ENCODE measurements at regions not wholly inside any gene's neighbourhood (a gene's known extent, or its start where the extent isn't known, plus 50 kb on each side); places are given as distances from the start of the nearest gene placed in this dataset.

DNA sequence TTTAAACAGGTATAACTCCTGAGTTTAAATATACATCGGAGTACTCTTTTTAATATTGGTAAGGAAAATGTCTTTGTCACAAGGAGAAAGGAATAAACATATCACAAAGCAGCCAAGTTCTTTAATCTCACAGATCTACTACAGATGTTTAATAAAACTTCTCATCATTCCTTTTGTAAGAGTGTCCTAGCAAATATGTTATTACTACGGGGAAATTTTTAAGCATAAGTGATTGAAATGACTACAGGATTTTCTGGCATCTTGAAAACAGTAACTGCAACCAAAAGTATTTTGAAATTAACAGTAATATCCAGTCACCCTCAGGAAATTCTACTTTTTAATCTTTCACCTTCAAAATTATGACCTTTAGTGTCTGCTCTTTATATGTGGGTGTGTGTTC, 403.1 kb downstream of the IRS1 start:
- DNase-seq (ENCODE audit: low spot score) = no peak

DNA sequence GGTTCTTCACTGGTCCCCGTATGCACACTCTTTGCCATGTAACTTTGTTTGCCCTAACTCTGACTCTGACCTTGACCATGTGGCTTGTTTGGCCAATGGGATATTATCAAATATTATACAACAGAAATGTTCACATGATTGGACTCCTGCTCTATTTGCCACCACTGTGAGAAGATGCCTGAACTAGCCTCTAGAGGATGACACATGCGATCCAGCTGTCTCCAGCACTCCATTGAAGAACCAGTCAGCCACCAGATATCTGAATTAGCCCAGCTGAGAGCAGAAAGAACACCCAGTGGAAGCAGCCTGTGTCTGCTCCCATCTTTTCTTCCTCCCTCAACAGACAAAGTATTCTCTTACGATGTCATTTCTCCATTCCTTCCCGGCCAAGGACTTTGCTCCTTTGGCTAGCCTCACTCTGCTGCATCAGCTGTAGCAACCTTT, 412.1 kb downstream of the IRS1 start:
- DNase-seq (ENCODE audit: low spot score) = no peak

DNA sequence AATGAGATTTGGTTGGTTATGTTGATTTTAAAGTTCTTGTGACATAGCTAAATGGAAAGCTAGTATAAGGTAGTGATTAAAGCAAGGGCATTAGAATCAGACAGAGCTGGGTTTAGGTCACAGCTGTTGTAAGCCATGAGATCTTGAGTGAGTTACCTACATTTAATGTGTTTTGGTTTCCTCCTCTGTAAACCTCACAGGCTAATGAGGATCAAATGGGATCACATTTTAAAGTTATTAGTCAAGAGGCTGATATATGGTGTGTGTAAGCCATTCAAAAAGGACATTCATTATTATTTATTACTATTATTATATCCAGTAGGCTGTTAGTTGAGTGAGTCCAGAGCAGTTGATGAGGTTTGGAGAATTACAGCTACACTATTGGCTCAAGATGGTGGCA, 416.2 kb downstream of the IRS1 start:
- DNase-seq (ENCODE audit: low spot score) = no peak

DNA sequence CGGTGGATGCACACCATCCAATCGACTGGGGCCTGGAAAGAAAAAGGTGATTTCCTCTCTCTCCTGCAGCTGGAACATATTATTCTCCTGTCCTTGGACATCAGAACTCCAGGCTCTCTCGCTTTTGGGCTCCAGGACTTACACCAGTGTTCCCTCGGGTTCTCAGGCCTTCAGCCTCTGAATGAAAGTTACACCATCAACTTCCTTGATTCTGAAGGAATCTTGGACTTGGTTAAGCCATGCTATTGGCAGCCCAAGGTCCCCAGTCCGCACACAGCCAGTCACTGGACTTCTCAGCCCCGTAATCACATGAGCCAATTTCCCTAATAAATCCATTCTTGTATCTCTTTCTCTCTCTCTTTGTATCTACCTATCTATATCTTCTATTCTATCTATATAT, 418.9 kb downstream of the IRS1 start:
- no peak for DNase-seq (ENCODE audit: low spot score)

DNA sequence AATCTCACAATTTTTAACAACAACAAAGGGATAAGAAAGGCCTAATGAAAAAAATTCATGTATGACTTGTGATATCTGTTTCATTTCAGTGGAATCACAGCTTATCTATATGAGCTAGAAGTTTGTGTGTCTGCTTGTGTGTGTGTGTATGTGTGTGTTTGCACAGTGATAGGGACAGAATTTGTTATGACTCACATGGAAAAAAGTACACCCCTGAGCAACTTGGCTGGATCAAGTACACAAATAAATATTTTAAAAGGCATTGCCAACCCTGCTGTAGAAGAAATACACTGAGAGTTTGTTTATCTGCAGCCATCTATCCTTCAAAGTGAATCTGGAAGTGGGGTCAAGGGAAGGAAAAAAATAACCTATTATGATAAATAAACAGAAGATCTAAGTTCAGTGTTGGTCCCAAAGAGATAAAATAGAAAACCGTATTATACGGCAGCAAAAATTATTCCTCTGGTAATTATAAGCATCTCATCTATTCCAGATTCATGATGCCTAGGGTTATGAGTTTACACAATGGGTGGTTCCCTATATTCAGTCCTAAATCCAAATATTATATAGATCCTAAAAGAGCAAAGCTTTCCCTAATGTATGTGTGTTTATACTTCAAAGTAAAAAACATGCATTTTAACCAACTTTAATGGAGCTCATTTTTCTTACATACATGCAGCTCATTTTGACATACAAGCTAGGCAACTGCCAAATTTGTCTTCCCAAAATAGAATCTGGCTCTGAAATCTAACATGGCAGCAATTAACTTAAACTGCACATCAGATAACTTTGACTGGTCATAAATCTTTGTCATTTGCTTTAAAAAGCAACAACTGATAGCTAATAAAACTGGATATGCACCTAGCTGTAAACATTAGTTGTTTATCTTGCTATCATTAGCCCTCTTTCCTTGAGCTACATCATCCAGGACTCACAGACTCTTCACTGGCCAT, 420.6 kb downstream of the IRS1 start:
- peak; percentile 38 for DNase-seq (ENCODE audit: low spot score)

DNA sequence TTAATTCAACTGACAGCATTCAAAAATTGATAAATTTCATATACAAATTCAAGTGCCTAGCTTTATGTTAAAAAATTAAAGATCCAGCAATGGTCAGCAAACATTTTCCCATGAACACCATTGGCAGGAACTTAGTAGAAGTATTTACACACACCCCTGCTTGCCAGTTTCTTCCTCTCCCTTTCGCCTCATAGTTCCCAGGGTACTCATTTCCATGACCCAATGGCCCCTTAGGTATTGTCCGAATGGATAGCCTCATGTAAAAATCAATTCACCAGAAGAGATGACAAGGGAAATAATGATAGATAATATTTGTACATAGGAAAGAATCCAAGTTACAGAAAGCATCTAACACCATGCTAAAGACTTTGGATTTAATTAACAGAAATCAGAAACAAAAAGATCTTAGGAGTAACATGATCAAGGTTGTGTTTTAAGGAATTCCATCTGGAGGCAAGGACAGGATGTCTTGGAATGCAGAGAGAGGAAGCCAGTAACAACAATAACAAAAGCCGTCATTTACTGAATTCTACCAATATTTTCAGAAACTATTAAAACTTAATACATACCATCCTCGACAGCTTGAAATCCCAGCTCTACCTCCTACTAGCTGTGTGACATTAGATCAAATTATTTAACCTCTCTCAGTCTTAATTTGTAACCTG, 423.0 kb downstream of the IRS1 start:
- no peak for DNase-seq (ENCODE audit: low spot score)

DNA sequence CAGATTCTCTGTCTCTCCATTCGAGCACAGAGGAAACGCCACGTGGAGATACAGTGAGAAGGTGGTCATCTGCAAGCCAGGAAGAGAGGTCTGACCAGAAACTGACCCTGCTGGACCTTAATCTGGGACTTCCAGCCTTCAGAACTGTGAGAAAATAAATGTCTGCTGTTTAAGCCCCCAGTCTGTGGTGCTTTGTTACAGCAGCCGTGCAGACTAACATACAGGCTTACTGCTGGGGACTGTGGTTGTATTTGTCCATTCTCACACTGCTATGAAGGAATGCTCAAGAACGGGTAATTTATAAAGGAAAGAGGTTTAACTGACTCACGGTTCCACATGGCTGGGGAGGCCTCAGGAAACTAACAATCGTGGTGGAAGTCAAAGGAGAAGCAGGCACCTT, 432.7 kb downstream of the IRS1 start:
- DNase-seq (ENCODE audit: low spot score) = no peak

DNA sequence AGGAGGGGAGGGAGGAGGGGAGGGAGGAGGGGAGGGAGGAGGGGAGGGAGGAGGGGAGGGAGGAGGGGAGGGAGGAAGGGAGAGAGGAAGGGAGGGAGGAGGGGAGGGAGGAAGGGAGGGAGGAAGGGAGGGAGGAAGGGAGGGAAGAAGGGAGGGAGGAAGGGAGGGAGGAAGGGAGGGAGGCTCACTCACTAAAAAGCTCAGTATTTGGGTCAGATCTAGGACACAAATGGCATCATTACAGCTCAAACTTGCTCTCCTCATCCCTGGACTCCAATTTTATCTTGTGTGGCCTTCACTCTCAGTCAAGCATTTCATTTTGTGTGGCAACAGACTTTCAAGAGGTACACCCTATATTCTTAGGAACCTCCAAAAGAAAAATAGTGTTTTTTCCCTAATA, 435.4 kb downstream of the IRS1 start:
- DNase-seq (ENCODE audit: low spot score) = no peak

DNA sequence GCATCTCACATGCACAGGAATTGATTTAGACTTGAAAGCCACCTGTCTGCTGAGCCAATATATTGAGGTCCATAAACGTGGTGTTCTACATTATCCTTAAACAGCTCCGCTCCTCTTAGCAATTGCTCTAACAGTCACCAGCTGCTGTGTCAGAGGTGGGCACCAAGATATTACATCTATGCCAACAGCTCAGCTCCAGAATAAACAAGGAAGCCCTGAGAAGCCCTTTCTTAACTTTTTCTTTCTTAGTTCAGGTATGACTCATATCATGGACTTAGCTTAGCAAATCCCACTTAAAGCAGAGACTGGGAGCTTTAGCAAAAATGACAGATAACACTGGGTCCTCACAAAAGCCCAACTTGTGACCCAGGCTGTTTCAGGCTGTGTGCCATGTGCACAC, 436.6 kb downstream of the IRS1 start:
- DNase-seq (ENCODE audit: low spot score) = peak; percentile 68

DNA sequence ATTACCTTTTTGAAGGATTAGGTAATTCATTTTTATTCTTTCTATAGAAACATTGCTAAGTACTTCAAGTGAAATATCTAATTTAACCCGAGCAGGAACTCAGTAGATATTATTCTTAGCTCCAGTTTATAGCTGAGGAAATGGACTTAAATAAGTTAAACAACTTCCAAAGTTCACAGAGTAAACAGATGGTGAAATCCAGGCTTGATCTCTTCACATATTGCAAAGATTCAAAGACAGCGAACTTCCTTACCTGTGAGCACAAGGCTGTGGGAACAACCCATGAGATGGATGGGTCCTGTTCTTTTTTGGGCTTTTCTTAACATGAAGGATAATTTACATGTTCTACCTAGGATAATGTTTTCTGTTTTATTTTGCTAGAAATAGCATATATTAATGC, 439.0 kb downstream of the IRS1 start:
- DNase-seq (ENCODE audit: low spot score) = no peak

DNA sequence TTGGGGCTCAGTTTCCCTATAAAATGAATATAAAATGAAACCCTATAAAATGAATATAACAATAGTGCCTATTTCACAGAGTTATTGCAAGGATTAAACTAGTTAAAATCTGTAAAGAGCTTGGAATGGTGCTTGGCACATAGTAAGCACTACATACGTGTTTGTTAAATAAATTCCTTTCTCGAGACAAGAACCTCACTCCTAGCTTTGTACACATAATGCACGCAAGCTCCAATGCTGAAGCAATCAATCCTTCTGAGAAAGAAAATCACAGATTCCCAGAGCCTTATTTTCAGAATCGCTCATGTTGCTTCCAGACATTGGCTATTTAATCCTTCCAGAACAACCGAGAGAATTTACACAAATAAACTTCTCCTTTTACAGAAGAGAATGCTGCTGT, 440.9 kb downstream of the IRS1 start:
- no peak for DNase-seq (ENCODE audit: low spot score)

DNA sequence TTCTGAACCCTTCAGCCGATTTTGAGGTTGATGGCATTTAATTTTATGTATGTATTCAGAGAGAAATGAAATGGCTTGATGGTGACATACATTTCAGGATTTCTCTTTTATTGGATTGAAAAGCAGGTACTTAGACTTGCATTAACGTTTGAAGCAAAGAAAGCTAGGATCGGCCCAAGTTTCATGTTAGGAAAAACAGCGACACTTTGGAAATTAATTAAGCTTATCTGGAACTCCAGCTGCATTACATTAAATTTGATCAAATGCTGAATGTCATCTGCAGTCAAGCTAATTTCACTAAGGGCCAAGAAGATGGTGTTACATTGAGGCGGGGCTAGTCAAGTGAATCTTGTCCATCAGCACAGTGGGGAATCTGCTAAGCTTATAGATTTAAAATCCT, 441.8 kb downstream of the IRS1 start:
- DNase-seq (ENCODE audit: low spot score) = no peak

DNA sequence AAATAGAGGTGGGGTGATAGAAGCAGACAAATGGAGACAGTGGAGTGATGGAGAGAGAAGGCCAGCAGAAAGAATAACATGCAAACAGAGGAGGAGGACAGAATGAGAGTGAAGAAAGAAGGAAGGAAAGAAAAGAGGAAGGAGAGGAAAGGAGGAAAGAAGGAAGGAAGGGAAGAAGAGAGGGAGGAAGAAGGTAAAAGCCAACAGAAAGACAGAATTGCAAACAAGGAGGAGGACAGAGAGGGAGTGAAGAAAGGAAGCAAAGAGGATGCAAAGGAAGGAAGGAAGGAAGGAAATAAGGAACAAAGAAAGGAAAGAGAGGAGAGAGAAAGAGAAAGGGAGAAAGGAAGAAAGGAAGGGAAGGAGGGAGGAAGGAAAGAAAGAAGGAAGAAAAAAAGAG, 444.0 kb downstream of the IRS1 start:
- no peak for DNase-seq (ENCODE audit: low spot score)

DNA sequence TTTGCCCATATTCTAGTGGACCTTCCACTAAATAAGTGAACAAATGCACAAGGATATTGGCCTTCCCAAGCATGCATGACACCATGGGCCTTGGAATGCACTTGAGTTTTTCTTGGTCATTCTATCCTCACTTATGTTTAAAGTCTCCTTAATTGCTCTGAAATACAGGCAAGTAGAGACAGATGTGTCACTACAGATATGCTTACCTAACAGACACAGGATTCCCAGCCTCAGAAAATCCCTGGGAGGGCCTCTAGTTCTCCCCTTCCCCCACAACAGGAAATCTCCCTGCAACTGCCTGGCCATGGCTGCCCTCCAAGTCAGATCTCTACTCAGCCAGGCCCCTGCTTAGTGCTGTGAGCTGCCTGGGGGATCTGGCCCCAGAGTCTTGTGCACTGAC, 445.2 kb downstream of the IRS1 start:
- peak; percentile 40 for DNase-seq (ENCODE audit: low spot score)

DNA sequence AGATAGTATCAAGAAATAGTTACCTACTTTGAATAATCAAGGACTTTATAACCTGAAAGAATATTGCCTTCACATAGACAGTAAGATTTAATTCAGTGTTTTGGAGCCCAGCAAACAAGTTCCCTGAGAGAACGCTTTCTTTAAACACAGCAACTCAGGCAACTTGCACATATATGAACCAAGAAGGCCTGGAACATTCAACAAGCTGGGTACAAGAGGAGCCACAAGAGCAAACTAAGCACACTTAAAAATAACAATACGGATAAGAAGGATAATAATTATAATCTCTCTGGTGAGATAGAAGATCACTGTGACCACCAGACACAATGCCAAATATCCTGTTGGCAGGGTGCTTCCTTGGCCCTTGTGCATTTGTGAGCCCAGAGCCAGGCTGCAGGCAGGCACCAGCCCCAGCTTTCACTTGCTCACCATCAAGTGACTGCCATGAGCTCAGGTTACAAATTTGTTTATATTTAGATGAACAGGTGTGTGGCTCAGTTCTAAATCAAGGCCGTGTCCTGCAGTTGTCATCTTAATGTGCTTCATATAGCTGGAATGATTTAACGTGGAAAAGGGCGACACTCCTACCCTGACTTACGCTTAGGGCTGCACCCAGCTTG, 446.6 kb downstream of the IRS1 start:
- no peak for DNase-seq (ENCODE audit: low spot score)

DNA sequence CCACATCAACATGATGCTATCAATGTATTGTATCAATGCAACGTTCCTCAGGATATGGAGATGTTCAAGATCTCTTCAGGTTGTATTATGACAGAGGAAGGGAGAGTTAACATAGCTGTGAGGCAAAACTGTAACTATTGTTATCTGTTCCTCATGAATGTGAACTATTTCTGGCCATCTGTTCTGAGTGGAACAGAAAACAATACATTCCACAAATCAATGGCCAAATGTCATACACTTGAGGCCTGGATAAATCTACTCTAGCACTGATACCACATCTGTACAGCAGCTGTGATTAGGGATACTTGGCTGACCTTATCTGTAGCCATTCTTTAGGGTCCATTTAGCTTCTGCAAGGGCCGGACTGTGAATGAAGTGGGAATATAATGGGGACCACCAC, 447.9 kb downstream of the IRS1 start:
- DNase-seq (ENCODE audit: low spot score) = no peak

DNA sequence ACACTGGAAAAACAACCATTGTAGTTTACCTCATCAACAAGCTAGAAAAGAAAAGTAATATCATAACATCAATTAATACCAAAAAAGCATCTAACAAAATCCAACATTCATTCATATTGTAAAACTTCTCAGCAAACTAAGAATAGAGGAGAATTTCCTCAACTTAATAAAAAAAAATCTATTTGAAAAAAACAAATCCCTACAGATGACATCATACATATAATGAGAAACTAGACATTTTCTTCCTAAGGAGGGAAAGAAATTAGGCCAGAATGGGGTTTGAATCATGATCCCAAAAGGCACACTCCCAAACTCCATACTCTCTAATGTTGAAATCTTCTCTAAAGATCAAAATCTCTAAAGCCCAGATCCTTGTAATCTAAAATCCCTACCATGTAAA, 460.0 kb downstream of the IRS1 start:
- no peak for DNase-seq (ENCODE audit: low spot score)

DNA sequence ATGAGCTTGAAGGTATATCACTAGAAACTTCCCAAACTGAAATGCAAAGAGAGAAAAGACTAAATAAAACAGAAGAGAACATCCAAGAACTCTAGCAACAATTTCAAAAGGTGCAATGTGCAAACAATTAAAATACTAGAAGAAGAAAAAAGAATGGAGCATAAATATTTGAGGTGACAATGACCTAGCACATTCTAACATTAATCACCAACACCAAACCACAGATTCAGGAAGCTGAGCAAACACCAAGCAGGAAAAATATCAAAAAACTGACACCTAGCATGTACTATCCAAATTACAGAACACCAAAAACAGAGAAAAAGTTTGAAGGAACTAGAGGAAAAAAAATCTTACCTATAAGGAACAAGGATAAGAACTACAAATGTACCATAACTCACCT, 460.8 kb downstream of the IRS1 start:
- no peak for DNase-seq (ENCODE audit: low spot score)

DNA sequence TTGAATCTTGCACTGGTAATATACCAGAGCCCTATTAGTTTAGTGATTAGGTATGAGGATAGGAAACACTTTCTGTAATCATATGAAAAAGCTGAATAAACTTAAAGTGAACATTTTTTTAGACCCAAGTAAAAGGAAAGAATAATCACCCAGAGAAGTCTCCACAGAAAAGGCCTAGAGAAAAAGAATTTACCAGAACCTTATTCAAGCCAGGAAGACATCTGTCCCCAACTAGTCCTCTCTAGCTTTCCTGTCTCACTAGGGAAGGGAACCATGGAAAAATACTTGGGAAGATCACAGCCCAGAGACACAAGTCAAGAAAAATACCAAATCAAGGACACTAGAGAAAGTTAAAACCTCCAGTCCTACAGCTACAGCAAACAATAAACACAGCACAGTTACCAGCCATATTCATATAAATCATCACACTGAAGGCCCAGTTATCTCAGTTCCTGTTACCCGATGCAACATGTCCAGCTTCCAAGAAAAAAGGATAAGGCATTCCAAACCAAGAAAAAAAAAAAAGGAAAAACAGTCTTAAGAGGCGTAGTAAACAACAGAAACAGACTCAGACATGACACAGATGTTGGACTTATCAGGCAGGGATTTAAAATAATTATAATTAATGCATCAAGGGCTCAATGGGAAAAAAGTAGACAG, 461.5 kb downstream of the IRS1 start:
- DNase-seq (ENCODE audit: low spot score) = no peak

DNA sequence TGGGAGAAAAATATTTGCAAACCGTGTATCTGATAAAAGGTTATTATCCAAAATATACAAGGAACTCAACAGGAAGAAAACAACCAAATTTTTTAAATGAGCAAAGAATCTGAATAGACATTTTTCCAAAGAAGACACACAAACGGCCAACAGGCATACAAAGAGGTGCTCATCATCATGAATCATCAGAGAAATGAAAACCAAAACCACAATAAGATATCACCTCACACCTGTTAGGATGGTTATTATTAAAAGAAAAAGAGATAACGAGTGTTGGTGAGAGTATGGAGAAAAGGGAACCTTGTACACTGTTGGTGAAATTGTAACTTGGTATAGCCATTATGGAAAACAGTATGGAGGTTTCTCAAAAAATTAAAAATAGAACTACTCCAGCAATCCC, 463.3 kb downstream of the IRS1 start:
- DNase-seq (ENCODE audit: low spot score) = no peak

DNA sequence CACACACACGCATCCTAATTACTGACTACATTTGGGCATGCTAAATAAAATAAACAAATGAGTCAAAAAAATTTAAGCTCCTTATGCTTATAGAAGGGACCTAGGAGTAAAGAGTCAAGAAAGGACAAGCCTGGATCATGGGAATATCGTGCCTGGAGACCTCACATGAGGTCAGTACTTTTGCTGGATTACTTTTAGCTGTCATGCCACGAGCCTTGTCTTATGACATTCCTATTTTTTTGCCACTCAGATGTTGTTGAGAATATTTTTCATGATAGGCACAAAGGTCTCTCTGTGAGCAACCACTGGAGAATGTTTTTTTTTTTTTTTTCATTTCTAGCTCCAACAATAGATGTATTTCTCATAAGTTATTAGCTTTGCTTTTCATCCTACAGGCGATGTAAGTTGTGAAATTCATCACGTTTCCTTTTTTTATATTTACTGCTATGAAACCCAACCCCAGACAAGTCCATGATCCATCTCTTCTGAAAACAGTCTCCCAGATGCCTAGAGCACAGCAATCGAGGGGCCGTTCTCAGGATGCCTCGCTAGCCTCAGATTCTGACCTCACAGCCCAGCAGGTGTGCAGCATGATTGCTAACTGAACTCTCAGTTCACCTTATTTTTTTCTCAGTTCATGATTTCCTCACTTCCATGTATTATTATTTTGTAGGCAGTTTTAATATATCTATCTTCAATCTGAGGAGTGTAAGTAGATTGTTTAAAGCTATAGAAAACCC, 464.5 kb downstream of the IRS1 start:
- peak; percentile 48 for DNase-seq (ENCODE audit: low spot score)

DNA sequence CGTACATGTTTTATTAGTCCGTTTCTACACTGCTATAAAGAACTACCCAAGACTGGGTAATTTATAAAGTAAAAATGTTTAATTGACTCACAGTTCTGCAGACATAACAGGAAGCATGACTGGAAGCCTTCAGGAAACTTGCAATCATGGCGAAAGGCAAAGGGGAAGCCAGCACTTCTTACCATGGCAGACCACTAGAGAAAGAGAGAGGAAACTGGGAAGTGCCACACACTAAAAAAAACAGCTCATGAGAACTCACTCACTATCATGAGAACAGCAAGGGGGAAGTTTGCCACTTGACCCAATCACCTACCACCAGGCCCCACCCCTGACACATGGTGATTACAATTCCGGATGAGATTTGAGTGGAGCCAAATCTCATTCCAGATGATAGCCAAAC, 466.2 kb downstream of the IRS1 start:
- DNase-seq (ENCODE audit: low spot score) = no peak

Measured in H4 (cell line).